A549 (cell line): ENCODE measurements at regions not wholly inside any gene's neighbourhood (a gene's known extent, or its start where the extent isn't known, plus 50 kb on each side); places are given as distances from the start of the nearest gene placed in this dataset.

Experiments
- ATAC-seq, 2 experiments: fragments of 200-7000 bp in 1 of 2; fragments of >200 bp in 1 of 2; cut with Nextera tagmentation in 1 of 2; cut with Tn5 transposase in 1 of 2; 3 replicates each; pipeline versions ENCODE4 v1.8.0 to v1.9.1; 2018 to 2020; ENCODE audit warnings: mild to moderate bottlenecking in 1 of 2, moderate library complexity in 1 of 2
- CTCF ChIA-PET: fragments of 300-600 bp; sonication (Branson Sonifier 250); formaldehyde crosslinking; extraction: SDS; loops from one replicate; lab custom pipeline; 2021; ENCODE audit warnings: antibody characterized with exemption, inconsistent platforms; lab: Yijun Ruan, JAX
- POLR2A ChIA-PET: fragments of 350-600 bp; formaldehyde crosslinking; extraction: SDS; loops from one replicate; lab custom pipeline; 2021; ENCODE audit warnings: antibody characterized with exemption, inconsistent platforms; lab: Yijun Ruan, JAX
- DNase-seq, 2 experiments: peaks; one replicate each; pipeline versions ENCODE4 v3.0.0 to v3.0.0-alpha.2; 2011 to 2016; ENCODE audit warnings: low read depth in 1 of 2, low spot score in 1 of 2
- FAIRE-seq: peaks from 2 replicates; lab custom pipeline; 2011; peaks lifted over from hg19 to GRCh38; lab: Jason Lieb, UNC
- H3K27ac ChIP-seq, 2 experiments: fragments of >200 bp; sonication (Bioruptor Twin); formaldehyde crosslinking; 3 replicates each; pipeline ENCODE4 v1.5.1; 2016 to 2017
- H3K4me1 ChIP-seq: fragments of >200 bp; sonication (Bioruptor Twin); formaldehyde crosslinking; 3 replicates; pipeline ENCODE4 v1.6.1; 2016
- H3K4me2 ChIP-seq: fragments of >200 bp; sonication (Bioruptor Twin); formaldehyde crosslinking; 3 replicates; pipeline ENCODE4 v1.6.1; 2016
- H3K4me3 ChIP-seq: fragments of >200 bp; sonication (Bioruptor Twin); formaldehyde crosslinking; 3 replicates; pipeline ENCODE4 v1.5.1; 2016
- H3K9me3 ChIP-seq: fragments of >200 bp; sonication (Bioruptor Twin); formaldehyde crosslinking; 3 replicates; pipeline ENCODE4 v1.6.1; 2016
- CHD4 ChIP-seq: fragments of 200-600 bp; sonication (generic); IDR thresholded peaks from 2 replicates; pipeline ENCODE4 v1.6.1; 2016; ENCODE audit warnings: antibody characterized with exemption, mild to moderate bottlenecking, borderline replicate concordance
- EHMT2 ChIP-seq: fragments of 200-600 bp; sonication (generic); IDR thresholded peaks from 2 replicates; pipeline ENCODE4 v1.6.1; 2016; ENCODE audit warnings: antibody characterized with exemption, low read depth, mild to moderate bottlenecking, moderate library complexity
- FOSL2 ChIP-seq, 2 experiments: fragments of 450-650 bp in 1 of 2; fragments of >200 bp in 1 of 2; sonication (Bioruptor Twin) in 1 of 2; formaldehyde crosslinking; IDR thresholded peaks; 2 replicates each; pipeline versions ENCODE4 v1.5.0 to v1.6.1; 2016 to 2020; ENCODE audit warnings: mild to moderate bottlenecking in 1 of 2, moderate library complexity in 1 of 2
- FOXS1 ChIP-seq: fragments of 250-450 bp; sonication (Bioruptor Pico); IDR thresholded peaks from 2 replicates; pipeline ENCODE4 v1.5.0; 2020; ENCODE audit warnings: mild to moderate bottlenecking, moderate library complexity
- HES2 ChIP-seq: fragments of >200 bp; sonication (Bioruptor Twin); formaldehyde crosslinking; IDR thresholded peaks from 2 replicates; pipeline ENCODE4 v1.6.1; 2016
- HEYL ChIP-seq: fragments of 250-450 bp; sonication (Bioruptor Pico); IDR thresholded peaks from 2 replicates; pipeline ENCODE4 v1.8.0; 2021; ENCODE audit warnings: mild to moderate bottlenecking, moderate library complexity
- MAFK ChIP-seq: fragments of 450-650 bp; IDR thresholded peaks from 2 replicates; pipeline ENCODE4 v1.6.1; 2014; ENCODE audit not compliant: partially characterized antibody
- MAX ChIP-seq: IDR thresholded peaks from 2 replicates; pipeline ENCODE4 v1.6.1; 2012
- MAZ ChIP-seq: fragments of 150-350 bp; IDR thresholded peaks from 2 replicates; pipeline ENCODE4 v1.6.1; 2014; ENCODE audit warnings: antibody characterized with exemption, low read depth, low read length, borderline replicate concordance
- RAD21 ChIP-seq, 2 experiments: fragments of >200 bp in 1 of 2; sonication (Bioruptor Twin) in 1 of 2; formaldehyde crosslinking in 1 of 2; IDR thresholded peaks in 1 of 2; conservative IDR thresholded peaks in 1 of 2; 2 replicates in 1 of 2; 3 replicates in 1 of 2; pipeline ENCODE4 v1.6.1; 2012 to 2018; ENCODE audit warnings: inconsistent platforms in 1 of 2
- RCOR1 ChIP-seq: fragments of 150-350 bp; IDR thresholded peaks from 2 replicates; pipeline ENCODE4 v1.6.1; 2014; ENCODE audit warnings: antibody characterized with exemption, low read length, low read depth
- RNF2 ChIP-seq: fragments of 200-600 bp; sonication (generic); IDR thresholded peaks from 2 replicates; pipeline ENCODE4 v1.6.1; 2016; ENCODE audit warnings: low read depth, mild to moderate bottlenecking, antibody characterized with exemption, moderate library complexity, borderline replicate concordance
- SMC3 ChIP-seq: fragments of >200 bp; sonication (Bioruptor Twin); formaldehyde crosslinking; IDR thresholded peaks from 3 replicates; pipeline ENCODE4 v1.6.1; 2018; ENCODE audit warnings: inconsistent platforms
- TP53 ChIP-seq: fragments of 250-450 bp; sonication (Bioruptor Pico); IDR thresholded peaks from 2 replicates; pipeline ENCODE4 v1.5.0; 2021; ENCODE audit warnings: mild to moderate bottlenecking, moderate library complexity
- USF2 ChIP-seq: fragments of 450-650 bp; IDR thresholded peaks from 2 replicates; pipeline ENCODE4 v1.6.1; 2014; ENCODE audit warnings: antibody characterized with exemption
- WGBS: methylation state at CpG from one replicate; pipeline ENCODE4 v1.1.6; 2017; ENCODE audit errors: missing lambda C conversion rate; 5-methylcytosine and 5-hydroxymethylcytosine counted together
- TF ChIP-seq, protein P1 (sequence below): fragments of 250-450 bp; sonication (Bioruptor Pico); IDR thresholded peaks from 2 replicates; pipeline ENCODE4 v1.5.0; 2021; ENCODE audit warnings: mild to moderate bottlenecking, moderate library complexity, borderline replicate concordance

DNA sequence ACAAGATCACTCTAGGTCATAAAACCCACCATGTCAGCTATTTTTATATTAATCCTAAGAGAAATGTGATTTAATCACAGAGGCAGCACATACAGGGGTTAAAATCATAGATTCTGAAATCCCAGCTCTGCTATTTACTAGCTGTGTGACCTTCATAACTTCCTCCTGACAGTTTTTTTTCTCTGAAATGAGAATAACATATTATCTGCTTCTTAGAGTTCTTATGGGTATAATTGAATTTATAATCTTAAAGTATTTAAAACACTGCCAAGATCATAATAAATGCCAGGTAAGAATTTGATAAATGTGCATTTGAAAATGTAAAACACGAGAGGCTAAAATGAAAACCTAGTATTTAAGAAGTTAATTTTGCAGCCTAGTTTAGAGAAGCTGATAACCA lies 722.9 kb downstream of the SLITRK6 start (continued):
- TF ChIP-seq SMC3 = no peak
- no peak for TF ChIP-seq USF2
- TF ChIP-seq, all 56 proteins: peak for 0

DNA sequence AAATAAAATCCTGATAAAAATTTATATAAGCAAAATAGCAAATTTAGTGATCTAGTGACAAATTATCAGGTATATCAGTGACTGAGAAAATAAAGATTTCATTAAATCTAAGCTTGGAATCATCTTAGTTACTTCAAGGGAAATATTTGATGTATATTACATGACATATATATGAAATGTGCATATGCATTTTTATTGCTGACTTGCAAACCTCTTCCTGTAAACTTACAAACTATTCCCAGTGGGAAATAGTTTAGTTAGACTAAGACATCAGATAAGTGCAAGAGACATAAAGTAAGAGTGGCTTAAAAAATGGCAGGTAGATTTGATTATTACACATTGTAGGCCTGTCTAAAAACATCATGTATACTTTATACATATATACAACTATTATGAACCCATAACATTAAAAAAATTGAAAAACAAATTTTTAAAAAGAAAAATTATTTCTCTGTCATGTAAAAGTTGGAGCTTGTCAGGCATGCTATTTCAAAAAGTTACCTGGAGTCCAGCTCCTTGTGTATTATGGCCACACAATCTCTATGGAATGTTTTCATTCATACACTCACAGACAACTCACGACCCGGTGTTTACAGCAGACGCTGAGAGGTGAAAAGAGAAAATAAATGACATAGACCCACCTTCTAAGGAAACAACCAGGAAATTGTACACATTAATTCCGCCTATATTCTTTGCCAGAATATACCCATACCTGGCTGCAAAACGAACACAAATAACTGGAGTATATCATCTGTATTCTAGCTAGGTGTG lies 724.5 kb downstream of the SLITRK6 start:
- WGBS = 15% methylated on average over 5 of the region's 5 CpGs
- Histone ChIP-seq H3K4me1 (no peaks in the 10 kb centered on the region), H3K27ac (no peak overlapping the region), H3K4me2 (no peak overlapping the region), H3K9me3 (no peaks in the 10 kb centered on the region), H3K4me3 (no peak overlapping the region)
- TF ChIP-seq CHD4 (no peak), RAD21 (conservative IDR thresholded peaks at IDR 0.05 in 1 of 2, IDR thresholded peaks at IDR 0.05 in 1 of 2) (no peak), SMC3 (no peak)
- FAIRE-seq = no peak
- no peak for DNase-seq
- ChIA-PET CTCF (no interaction called here), POLR2A (no interaction called here)
- ATAC-seq = no peak

DNA sequence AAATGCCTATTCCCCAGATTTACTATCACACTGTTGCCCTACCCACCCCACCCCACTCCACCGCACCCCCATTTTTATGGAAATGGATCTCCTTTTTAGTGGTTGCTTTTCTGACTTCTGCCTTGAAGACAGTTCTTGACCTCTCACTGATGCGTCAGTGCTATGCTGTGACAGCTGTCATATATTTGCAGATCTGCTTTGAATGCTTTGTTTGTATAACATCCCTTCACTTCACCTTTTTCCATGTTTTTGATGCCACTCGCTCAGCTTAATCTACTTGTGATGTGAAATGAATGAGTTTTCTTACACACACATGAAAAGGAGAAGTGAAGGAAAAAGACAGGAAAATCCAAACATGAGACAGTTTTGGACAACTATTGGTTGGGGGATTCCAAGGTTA lies 731.0 kb downstream of the SLITRK6 start:
- Histone ChIP-seq H3K4me1 (no peaks in the 10 kb centered on the region), H3K9me3 (no peaks in the 10 kb centered on the region), H3K4me2 (no peak overlapping the region), H3K27ac (no peak overlapping the region), H3K4me3 (no peak overlapping the region)
- no peak for TF ChIP-seq RNF2
- TF ChIP-seq FOSL2 (IDR thresholded peaks at IDR 0.05) = no peak
- TF ChIP-seq FOSL2 (CRISPR knock-in tag; IDR thresholded peaks at IDR 0.05) = no peak
- no peak for TF ChIP-seq MAFK
- no peak for TF ChIP-seq HES2
- TF ChIP-seq RCOR1 = no peak
- WGBS = 84% methylated on average over 2 of the region's 3 CpGs
- FAIRE-seq (no peak), DNase-seq (no peak), ATAC-seq (no peak)
- CTCF ChIA-PET = no interaction called here
- POLR2A ChIA-PET = no interaction called here

GRCh38 chr13:85040215-85040614 lies 759.0 kb downstream of the SLITRK6 start:
- Histone ChIP-seq H3K4me3 (no peak overlapping the region), H3K27ac (no peak overlapping the region), H3K9me3 (no peaks in the 10 kb centered on the region), H3K4me2 (no peak overlapping the region), H3K4me1 (no peaks in the 10 kb centered on the region)
- ChIA-PET POLR2A (no interaction called here), CTCF (interaction anchor here (1.0 kb wide), 1 partner anchor 15 kb away, joined by 3 read pairs; no protein-coding TSS in a partner anchor)
- DNase-seq (no peak), ATAC-seq (no peak), FAIRE-seq (no peak)
- 69% methylated on average over 1 of the region's 1 CpG for WGBS
- TF ChIP-seq HEYL (CRISPR knock-in tag) (no peak), EHMT2 (no peak), TP53 (CRISPR knock-in tag) (no peak), MAX (no peak), FOXS1 (CRISPR knock-in tag) (no peak), MAZ (no peak)
- TF ChIP-seq, protein P1, sequence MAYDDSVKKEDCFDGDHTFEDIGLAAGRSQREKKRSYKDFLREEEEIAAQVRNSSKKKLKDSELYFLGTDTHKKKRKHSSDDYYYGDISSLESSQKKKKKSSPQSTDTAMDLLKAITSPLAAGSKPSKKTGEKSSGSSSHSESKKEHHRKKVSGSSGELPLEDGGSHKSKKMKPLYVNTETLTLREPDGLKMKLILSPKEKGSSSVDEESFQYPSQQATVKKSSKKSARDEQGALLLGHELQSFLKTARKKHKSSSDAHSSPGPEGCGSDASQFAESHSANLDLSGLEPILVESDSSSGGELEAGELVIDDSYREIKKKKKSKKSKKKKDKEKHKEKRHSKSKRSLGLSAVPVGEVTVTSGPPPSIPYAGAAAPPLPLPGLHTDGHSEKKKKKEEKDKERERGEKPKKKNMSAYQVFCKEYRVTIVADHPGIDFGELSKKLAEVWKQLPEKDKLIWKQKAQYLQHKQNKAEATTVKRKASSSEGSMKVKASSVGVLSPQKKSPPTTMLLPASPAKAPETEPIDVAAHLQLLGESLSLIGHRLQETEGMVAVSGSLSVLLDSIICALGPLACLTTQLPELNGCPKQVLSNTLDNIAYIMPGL (CRISPR knock-in tag) = no peak
